ENCODE measurements at regions not wholly inside any gene's neighbourhood (a gene's known extent, or its start where the extent isn't known, plus 50 kb on each side); places are given as distances from the start of the nearest gene placed in this dataset.

- no peak for DNase-seq
These were observed 70.7 kb upstream of the ZNF644 start for GRCh38 chr1:91092503-91092902.

DNA sequence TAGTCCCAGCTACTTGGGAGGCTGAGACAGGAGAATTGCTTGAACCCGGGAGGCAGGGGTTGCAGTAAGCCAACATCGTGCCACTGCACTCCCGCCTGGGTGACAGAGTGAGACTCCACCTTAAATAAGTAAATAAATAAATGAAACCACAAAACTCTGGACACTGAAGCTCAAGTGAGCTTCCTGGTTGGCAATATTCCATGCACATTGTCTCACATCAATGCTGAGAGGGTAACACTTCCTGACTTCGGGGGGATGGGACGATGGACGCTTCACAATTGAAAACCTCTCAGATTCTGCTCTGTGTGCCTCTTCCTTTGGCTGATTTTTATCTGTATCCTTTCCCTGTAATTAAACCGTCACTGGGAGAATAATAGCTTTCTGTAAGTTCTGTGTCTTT lies 70.0 kb upstream of the ZNF644 start:
- no peak for DNase-seq

GRCh38 chr1:91080650-91081049 lies 58.8 kb upstream of the ZNF644 start:
- DNase-seq = no peak

DNA sequence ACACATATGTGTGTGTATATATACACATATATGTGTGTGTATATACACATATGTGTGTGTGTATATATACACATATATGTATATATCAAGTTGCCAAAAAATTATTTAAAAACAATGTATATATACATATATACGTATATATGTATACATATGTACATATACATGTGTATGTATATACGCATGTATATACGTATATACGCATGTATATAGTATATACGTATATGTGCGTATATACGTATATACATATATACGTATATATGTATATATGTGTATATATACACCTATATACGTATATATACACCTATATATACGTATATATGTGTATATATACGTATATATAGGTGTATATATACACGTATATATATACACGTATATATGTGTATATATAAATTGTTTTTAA lies 57.0 kb upstream of the ZNF644 start:
- no peak for DNase-seq

DNA sequence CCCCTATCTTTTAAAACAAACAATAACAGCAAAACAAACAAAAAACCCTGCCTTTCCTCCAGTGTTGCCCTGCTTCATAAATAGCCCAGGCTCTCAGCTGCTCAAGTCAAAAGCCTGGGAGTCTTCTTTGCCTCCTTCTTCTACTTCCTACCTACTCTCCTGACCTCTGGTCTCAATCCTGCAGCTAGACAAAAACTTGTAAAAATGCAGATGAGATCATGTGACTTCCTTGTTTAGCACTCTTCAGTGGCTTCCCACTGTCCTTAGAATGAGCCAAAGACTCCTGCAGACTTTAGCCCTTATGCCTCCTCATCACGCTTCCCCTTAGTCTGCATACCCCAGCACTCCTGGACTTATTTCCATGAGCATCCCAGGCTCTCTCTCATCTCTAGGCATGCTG lies 55.0 kb upstream of the ZNF644 start:
- DNase-seq = no peak

GRCh38 chr1:91075233-91076135 lies 53.6 kb upstream of the ZNF644 start:
- DNase-seq = no peak

DNA sequence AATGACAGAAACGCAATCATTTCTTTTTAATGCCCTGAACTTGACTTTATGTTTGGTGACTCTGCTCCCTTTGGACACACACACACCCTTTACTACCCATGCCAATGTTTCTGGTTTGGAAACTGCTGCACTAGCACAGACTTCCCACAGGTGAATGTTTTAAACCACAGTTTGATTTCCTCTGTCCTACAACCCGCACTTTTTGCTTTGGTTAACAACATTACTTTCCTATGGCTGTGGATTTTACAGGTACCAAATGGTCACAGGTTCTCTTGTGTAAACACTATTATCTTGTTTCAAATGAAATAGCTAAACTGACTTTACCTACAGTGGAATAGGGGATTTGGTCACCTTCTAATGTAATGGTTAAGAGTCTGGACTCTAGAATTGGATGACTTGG lies 51.5 kb upstream of the ZNF644 start:
- DNase-seq = no peak

- DNase-seq = no peak
These were observed 50.0 kb upstream of the ZNF644 start for GRCh38 chr1:91071838-91072237.

Data from stimulated activated naive CD4-positive, alpha-beta T cell treated with Interleukin-2 at 50 U/mL for 16 hours (primary cell).